ENCODE measurements at regions not wholly inside any gene's neighbourhood (a gene's known extent, or its start where the extent isn't known, plus 50 kb on each side); places are given as distances from the start of the nearest gene placed in this dataset.

- no peak for TF ChIP-seq EZH2phosphoT487 (IDR thresholded peaks at IDR 0.05; ENCODE audit: borderline replicate concordance, low read depth, low read length)
- TF ChIP-seq, protein P1, sequence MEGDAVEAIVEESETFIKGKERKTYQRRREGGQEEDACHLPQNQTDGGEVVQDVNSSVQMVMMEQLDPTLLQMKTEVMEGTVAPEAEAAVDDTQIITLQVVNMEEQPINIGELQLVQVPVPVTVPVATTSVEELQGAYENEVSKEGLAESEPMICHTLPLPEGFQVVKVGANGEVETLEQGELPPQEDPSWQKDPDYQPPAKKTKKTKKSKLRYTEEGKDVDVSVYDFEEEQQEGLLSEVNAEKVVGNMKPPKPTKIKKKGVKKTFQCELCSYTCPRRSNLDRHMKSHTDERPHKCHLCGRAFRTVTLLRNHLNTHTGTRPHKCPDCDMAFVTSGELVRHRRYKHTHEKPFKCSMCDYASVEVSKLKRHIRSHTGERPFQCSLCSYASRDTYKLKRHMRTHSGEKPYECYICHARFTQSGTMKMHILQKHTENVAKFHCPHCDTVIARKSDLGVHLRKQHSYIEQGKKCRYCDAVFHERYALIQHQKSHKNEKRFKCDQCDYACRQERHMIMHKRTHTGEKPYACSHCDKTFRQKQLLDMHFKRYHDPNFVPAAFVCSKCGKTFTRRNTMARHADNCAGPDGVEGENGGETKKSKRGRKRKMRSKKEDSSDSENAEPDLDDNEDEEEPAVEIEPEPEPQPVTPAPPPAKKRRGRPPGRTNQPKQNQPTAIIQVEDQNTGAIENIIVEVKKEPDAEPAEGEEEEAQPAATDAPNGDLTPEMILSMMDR (conservative IDR thresholded peaks at IDR 0.05; ENCODE audit: low read length) = no peak
Measured at GRCh38 chr1:112852276-112852675, 103.7 kb downstream of the SLC16A1 start.
